PC-3 (cell line): ENCODE measurements at regions not wholly inside any gene's neighbourhood (a gene's known extent, or its start where the extent isn't known, plus 50 kb on each side); places are given as distances from the start of the nearest gene placed in this dataset.

Source experiments
- ATAC-seq: fragments of 200-7000 bp; cut with Tn5 transposase; 2 replicates; pipeline ENCODE4 v1.9.1; 2020; ENCODE audit warnings: mild to moderate bottlenecking, moderate library complexity
- BruUV-seq: library from RNA; stranded (reverse); fragments of 400-500 nt; replicated peaks from 2 replicates; lab custom pipeline; 2021; lab: Mats Ljungman, UMichigan
- CTCF ChIA-PET: fragments of 300-600 bp; sonication (Branson Sonifier 250); formaldehyde crosslinking; loops from one replicate; lab custom pipeline; 2022; ENCODE audit warnings: antibody characterized with exemption; lab: Charles Lee
- POLR2A ChIA-PET: fragments of 300-600 bp; sonication (Branson Sonifier 250); formaldehyde crosslinking; loops from one replicate; lab custom pipeline; 2022; ENCODE audit warnings: antibody characterized with exemption; ENCODE audit not compliant: unreplicated experiment; lab: Charles Lee
- DNase-seq: peaks from one replicate; pipeline ENCODE4 v3.0.0-alpha.2; 2015
- H2AFZ ChIP-seq: fragments of 300-600 bp; sonication (generic); 2 replicates; pipeline ENCODE4 v1.6.0; 2016; ENCODE audit warnings: antibody characterized with exemption, low read length
- H3F3A ChIP-seq: fragments of 300-600 bp; sonication (generic); one replicate; pipeline ENCODE4 v1.6.0; 2017; ENCODE audit warnings: antibody characterized with exemption, low read length, control low read depth, mild to moderate bottlenecking; ENCODE audit not compliant: unreplicated experiment
- H3K27ac ChIP-seq: fragments of 300-600 bp; sonication (generic); 2 replicates; pipeline ENCODE4 v1.5.1; 2016; ENCODE audit warnings: mild to moderate bottlenecking, low read length
- H3K27me3 ChIP-seq: fragments of 300-600 bp; sonication (generic); 2 replicates; pipeline ENCODE4 v1.6.1; 2016; ENCODE audit warnings: low read length, mixed read lengths
- H3K36me3 ChIP-seq: fragments of 300-600 bp; sonication (generic); 2 replicates; pipeline ENCODE4 v1.6.1; 2016; ENCODE audit warnings: low read depth, mixed run types, low read length, mixed read lengths
- H3K4me1 ChIP-seq: fragments of 300-600 bp; sonication (generic); 2 replicates; pipeline ENCODE4 v1.5.1; 2016; ENCODE audit warnings: low read length; ENCODE audit not compliant: insufficient read depth
- H3K4me2 ChIP-seq: fragments of 300-600 bp; sonication (generic); 2 replicates; pipeline ENCODE4 v1.6.0; 2016; ENCODE audit warnings: low read length
- H3K4me3 ChIP-seq: fragments of 300-600 bp; sonication (generic); 2 replicates; pipeline ENCODE4 v1.5.1; 2016; ENCODE audit warnings: mild to moderate bottlenecking, low read length, mixed read lengths
- H3K79me2 ChIP-seq: fragments of 300-600 bp; sonication (generic); 2 replicates; pipeline ENCODE4 v1.6.1; 2017; ENCODE audit warnings: low read length, mixed read lengths
- H3K9ac ChIP-seq: fragments of 300-600 bp; sonication (generic); 2 replicates; pipeline ENCODE4 v1.6.0; 2016; ENCODE audit warnings: mild to moderate bottlenecking, low read length
- H3K9me2 ChIP-seq: fragments of 300-600 bp; sonication (generic); replicated peaks from 2 replicates; pipeline ENCODE4 v1.6.1; 2016; ENCODE audit warnings: mixed run types, low read length, mixed read lengths
- H3K9me3 ChIP-seq: fragments of 300-600 bp; sonication (generic); 2 replicates; pipeline ENCODE4 v1.6.1; 2016; ENCODE audit warnings: low read length, mixed read lengths
- H4K20me1 ChIP-seq: fragments of 300-600 bp; sonication (generic); 2 replicates; pipeline ENCODE4 v1.6.1; 2016; ENCODE audit warnings: low read length, mixed read lengths
- CTCF ChIP-seq: fragments of 300-600 bp; sonication (generic); conservative IDR thresholded peaks from 2 replicates; pipeline ENCODE4 v1.5.1; 2017; ENCODE audit warnings: antibody characterized with exemption, low read depth, mild to moderate bottlenecking, low read length
- EZH2 ChIP-seq: fragments of 300-600 bp; sonication (generic); IDR thresholded peaks from one replicate; pipeline ENCODE4 v1.6.1; 2017; ENCODE audit warnings: antibody characterized with exemption, mild to moderate bottlenecking, low read length; ENCODE audit not compliant: unreplicated experiment
- EZH2phosphoT487 ChIP-seq: fragments of 300-600 bp; sonication (generic); IDR thresholded peaks from 2 replicates; pipeline ENCODE4 v1.6.1; 2018; ENCODE audit warnings: mild to moderate bottlenecking, antibody characterized with exemption, low read length, borderline replicate concordance
- intact Hi-C: fragments of 100-400 bp; cut with micrococcal nuclease; formaldehyde crosslinking; loops from 2 replicates; pipeline ENCODE4 v1.9.0; 2023

- no peaks in the 10 kb centered on the region for H3K9me2 ChIP-seq
- no peak overlapping the region for H3K9ac ChIP-seq
- no peaks in the 10 kb centered on the region for H4K20me1 ChIP-seq
- ChIA-PET POLR2A (no interaction called here), CTCF (no interaction called here)
- no peaks in the 10 kb centered on the region for H3K36me3 ChIP-seq
- H3K4me3 ChIP-seq = no peak overlapping the region
- intact Hi-C loops = no loop called here
- no peaks in the 10 kb centered on the region for H3K79me2 ChIP-seq
- H3K9me3 ChIP-seq = no peaks in the 10 kb centered on the region
- H2AFZ ChIP-seq = no peak overlapping the region
- BruUV-seq = no TSS peak
- no peak overlapping the region for H3K27ac ChIP-seq
- DNase-seq (no peak), ATAC-seq (no peak)
- no peak for TF ChIP-seq EZH2phosphoT487
- TF ChIP-seq CTCF = no peak
- no peak for TF ChIP-seq EZH2
- H3K4me1 ChIP-seq = peaks cover 7% of the 10 kb centered on the region; the same call in 1 of the 2 replicates
- H3K4me2 ChIP-seq = no peak overlapping the region
- H3F3A ChIP-seq = no peaks in the 10 kb centered on the region
- no peaks in the 10 kb centered on the region for H3K27me3 ChIP-seq
These were observed 448.1 kb downstream of the NFIB start for GRCh38 chr9:13865869-13866268.

DNA sequence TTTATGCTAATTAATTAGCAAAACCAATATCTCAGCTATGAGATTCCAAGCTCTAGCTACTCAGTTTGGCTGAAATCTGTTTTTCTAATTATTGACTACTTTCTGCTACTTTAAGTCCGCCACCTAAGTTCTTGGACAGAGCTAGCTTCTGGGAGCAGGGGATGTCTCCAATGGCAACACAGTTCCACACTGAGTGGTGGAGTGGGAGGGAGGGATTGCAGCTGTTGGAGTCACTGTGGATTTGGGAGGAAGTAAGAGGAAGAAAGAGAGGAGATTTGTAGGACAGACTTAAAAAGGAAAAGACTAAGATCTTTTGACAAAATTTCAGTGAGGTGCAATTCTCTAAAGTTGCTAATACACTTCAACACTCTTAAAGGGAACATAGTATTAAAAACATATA is 450.8 kb downstream of the NFIB start:
- Histone ChIP-seq H3K9me2 (no peaks in the 10 kb centered on the region), H4K20me1 (no peaks in the 10 kb centered on the region), H3K4me3 (no peak overlapping the region), H3K9me3 (no peaks in the 10 kb centered on the region), H2AFZ (no peak overlapping the region), H3F3A (no peaks in the 10 kb centered on the region), H3K4me1 (peaks cover 13% of the 10 kb centered on the region), H3K27me3 (no peaks in the 10 kb centered on the region), H3K4me2 (no peak overlapping the region), H3K9ac (no peak overlapping the region), H3K79me2 (no peaks in the 10 kb centered on the region), H3K36me3 (no peaks in the 10 kb centered on the region), H3K27ac (no peak overlapping the region)
- ChIA-PET CTCF (no interaction called here), POLR2A (no interaction called here)
- no peak for TF ChIP-seq EZH2
- no peak for TF ChIP-seq CTCF
- TF ChIP-seq EZH2phosphoT487 = no peak
- DNase-seq (no peak), ATAC-seq (no peak)
- intact Hi-C loops = no loop called here
- BruUV-seq = no TSS peak

- Histone ChIP-seq H3K27me3 (no peaks in the 10 kb centered on the region), H3K27ac (no peak overlapping the region), H3K36me3 (no peaks in the 10 kb centered on the region), H2AFZ (no peak overlapping the region), H3K4me1 (peaks cover 17% of the 10 kb centered on the region), H3K9me3 (no peaks in the 10 kb centered on the region), H3K9me2 (no peaks in the 10 kb centered on the region), H3K79me2 (no peaks in the 10 kb centered on the region), H4K20me1 (no peaks in the 10 kb centered on the region), H3K4me2 (no peak overlapping the region), H3K4me3 (no peak overlapping the region), H3K9ac (no peak overlapping the region), H3F3A (no peaks in the 10 kb centered on the region)
- intact Hi-C loops = no loop called here
- DNase-seq (no peak), ATAC-seq (no peak)
- no TSS peak for BruUV-seq
- TF ChIP-seq EZH2 = no peak
- no peak for TF ChIP-seq CTCF
- no peak for TF ChIP-seq EZH2phosphoT487
- ChIA-PET CTCF (no interaction called here), POLR2A (no interaction called here)
These were observed 451.3 kb downstream of the NFIB start for GRCh38 chr9:13862654-13863053.
